ENCODE measurements at regions not wholly inside any gene's neighbourhood (a gene's known extent, or its start where the extent isn't known, plus 50 kb on each side); places are given as distances from the start of the nearest gene placed in this dataset.

DNA sequence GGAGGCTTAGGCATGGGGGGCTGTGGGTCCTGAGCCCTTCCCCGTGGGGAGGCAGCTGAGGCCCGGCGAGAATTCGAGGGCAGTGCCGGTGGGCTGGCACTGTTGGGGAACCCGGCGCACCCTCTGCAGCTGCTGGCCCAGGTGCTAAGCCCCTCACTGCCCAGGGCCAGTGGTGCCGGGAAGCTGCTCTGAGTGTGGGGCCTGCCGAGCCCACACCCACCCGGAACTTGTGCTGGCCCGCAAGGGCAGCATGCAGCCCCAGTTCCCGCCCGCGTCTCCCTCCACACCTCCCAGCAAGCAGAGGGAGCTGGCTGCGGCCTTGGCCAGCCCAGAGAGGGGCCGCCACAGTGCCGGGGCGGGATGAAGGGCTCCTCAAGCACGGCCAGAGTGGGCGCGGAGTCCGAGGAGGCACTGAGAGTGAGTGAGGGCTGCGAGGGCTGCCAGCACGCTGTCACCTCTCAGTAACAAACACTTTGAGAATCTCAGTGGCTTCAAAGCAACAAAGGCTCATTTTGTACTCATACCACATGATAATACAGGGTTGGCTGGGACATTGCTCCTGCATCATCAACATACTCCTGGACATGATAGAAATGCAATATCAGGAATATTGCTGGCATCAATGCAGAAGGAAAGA lies 265.7 kb upstream of the ANKRD55 start:
- no peaks in the 10 kb centered on the region for H3K27me3 Mint-ChIP-seq
- ChIA-PET POLR2A (no interaction called here), CTCF (interaction anchor here (1.0 to 1.4 kb wide), 4 partner anchors 23 to 339 kb away, joined by 3 read pairs; no protein-coding TSS in a partner anchor)
- DNase-seq, result no peak
- no peaks in the 10 kb centered on the region for H3K9me3 Mint-ChIP-seq
- no peaks in the 10 kb centered on the region for H3K36me3 Mint-ChIP-seq (ENCODE audit: low read depth)
- no peak for ATAC-seq
- TF ChIP-seq, protein P1, sequence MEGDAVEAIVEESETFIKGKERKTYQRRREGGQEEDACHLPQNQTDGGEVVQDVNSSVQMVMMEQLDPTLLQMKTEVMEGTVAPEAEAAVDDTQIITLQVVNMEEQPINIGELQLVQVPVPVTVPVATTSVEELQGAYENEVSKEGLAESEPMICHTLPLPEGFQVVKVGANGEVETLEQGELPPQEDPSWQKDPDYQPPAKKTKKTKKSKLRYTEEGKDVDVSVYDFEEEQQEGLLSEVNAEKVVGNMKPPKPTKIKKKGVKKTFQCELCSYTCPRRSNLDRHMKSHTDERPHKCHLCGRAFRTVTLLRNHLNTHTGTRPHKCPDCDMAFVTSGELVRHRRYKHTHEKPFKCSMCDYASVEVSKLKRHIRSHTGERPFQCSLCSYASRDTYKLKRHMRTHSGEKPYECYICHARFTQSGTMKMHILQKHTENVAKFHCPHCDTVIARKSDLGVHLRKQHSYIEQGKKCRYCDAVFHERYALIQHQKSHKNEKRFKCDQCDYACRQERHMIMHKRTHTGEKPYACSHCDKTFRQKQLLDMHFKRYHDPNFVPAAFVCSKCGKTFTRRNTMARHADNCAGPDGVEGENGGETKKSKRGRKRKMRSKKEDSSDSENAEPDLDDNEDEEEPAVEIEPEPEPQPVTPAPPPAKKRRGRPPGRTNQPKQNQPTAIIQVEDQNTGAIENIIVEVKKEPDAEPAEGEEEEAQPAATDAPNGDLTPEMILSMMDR (IDR thresholded peaks at IDR 0.05), result no peak
- intact Hi-C loops (cut with micrococcal nuclease), result no loop called here
- peaks cover 11% of the 10 kb centered on the region for H3K4me1 Mint-ChIP-seq (ENCODE audit: low read depth)
- H3K4me3 Mint-ChIP-seq, result no peak overlapping the region
- no peak overlapping the region for H3K27ac Mint-ChIP-seq

DNA sequence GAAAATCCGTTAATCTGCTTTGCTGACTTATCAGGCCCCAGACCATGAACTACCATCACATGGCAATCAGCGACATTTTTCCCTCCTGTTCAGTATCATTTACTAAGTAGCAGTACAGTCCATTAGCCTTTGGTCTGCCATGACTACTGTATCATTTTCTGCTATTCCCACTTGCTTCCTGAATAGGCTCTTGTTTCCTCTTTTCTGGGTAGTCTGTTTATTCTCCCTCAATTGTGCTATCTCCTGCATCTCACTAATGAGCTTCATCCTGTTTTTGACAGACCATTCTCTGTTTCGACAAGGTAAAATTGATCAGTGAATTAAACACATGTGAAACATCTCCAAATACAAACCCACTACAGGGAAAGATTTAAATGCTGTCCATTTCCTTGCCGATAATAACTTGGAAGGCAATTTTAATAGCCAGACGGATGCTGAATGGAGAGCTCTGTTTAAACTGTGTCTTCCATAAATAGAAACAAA lies 263.5 kb upstream of the ANKRD55 start:
- DNase-seq, result no peak
- ChIA-PET CTCF (no interaction called here), POLR2A (no interaction called here)
- no peaks in the 10 kb centered on the region for H3K9me3 Mint-ChIP-seq
- no peaks in the 10 kb centered on the region for H3K27me3 Mint-ChIP-seq
- TF ChIP-seq, protein P1 (IDR thresholded peaks at IDR 0.05), result no peak
- no peak overlapping the region for H3K4me3 Mint-ChIP-seq
- intact Hi-C loops (cut with micrococcal nuclease), result no loop called here
- no peak for ATAC-seq
- H3K36me3 Mint-ChIP-seq (ENCODE audit: low read depth), result no peaks in the 10 kb centered on the region
- peaks cover 5% of the 10 kb centered on the region for H3K4me1 Mint-ChIP-seq (ENCODE audit: low read depth)
- no peak overlapping the region for H3K27ac Mint-ChIP-seq

DNA sequence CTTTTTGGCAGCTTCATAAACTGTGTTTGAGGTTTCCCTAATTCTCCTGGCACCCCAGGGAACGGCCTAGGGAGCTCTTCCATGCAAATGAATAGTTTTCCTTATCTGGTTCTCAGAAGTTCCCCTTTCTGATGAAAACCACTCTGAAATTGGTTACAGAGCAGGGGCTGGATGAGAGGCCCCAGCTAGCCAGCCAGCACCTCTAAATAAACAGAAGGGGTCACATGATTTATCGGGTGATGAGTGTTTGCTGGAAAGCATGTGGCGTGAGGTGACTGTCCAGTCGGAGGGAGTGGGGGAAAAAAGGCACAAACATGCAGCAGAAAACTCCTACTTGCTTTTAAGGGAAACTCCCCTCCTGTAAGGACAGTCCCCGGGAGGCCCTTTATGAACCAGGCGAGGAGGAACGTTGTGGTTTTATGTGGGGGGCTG lies 261.2 kb upstream of the ANKRD55 start:
- ChIA-PET CTCF (interaction anchor here (1.1 kb wide), 1 partner anchor 224 kb away, joined by 4 read pairs; no protein-coding TSS in a partner anchor), POLR2A (no interaction called here)
- ATAC-seq, result no peak
- Mint-ChIP-seq H3K27me3 (no peaks in the 10 kb centered on the region), H3K4me3 (no peak overlapping the region), H3K36me3 (ENCODE audit: low read depth) (no peaks in the 10 kb centered on the region), H3K4me1 (ENCODE audit: low read depth) (peaks cover 16% of the 10 kb centered on the region), H3K27ac (no peak overlapping the region), H3K9me3 (no peaks in the 10 kb centered on the region)
- intact Hi-C loops (cut with micrococcal nuclease), result no loop called here
- no peak for DNase-seq
- TF ChIP-seq, protein P1 (IDR thresholded peaks at IDR 0.05), result no peak

DNA sequence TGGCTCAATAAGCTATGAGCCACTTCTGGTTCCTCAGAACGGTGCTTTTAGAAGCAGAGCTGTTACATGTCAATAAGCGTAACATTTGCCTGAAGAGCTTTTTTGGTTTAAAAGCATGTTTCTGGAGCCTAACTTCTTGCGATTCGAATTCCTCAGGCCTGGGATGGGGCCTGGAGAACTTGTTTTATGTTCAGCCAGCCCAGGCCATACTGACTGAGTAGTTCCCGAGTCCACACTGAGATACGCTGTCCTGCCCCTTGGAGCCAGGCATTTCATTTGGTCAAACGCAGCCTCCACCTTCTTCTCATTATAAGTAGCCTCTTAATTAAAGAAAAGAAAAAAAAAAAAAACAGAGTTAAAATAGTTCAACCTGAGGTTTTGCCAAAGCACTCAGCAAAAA lies 260.6 kb upstream of the ANKRD55 start:
- no peak for ATAC-seq
- POLR2A ChIA-PET, result no interaction called here
- Mint-ChIP-seq H3K27me3 (no peaks in the 10 kb centered on the region), H3K4me3 (no peak overlapping the region), H3K36me3 (ENCODE audit: low read depth) (no peaks in the 10 kb centered on the region), H3K4me1 (ENCODE audit: low read depth) (peaks cover 16% of the 10 kb centered on the region), H3K27ac (no peak overlapping the region), H3K9me3 (no peaks in the 10 kb centered on the region)
- CTCF ChIA-PET, result no interaction called here
- intact Hi-C loops (cut with micrococcal nuclease), result no loop called here
- no peak for DNase-seq
- TF ChIP-seq, protein P1 (IDR thresholded peaks at IDR 0.05), result no peak

DNA sequence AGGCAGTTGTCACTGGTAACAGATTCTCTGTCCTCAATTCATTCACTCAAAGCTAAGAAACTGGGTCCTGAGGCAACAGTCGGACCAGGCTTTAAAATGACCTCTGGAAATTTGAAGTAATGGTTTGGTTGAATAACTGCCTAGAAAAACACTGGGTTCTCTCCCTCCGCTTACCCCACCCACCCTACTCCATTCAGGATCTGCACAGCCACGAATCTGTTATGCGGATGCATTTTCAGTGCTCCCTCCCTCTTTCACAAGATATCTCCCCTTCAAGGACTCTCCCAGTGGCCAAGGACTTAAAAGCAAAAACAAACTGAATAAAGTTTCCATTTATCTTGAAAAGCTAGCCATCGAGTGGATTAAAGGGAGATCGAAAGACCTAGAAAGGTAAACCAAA lies 260.2 kb upstream of the ANKRD55 start:
- no peaks in the 10 kb centered on the region for H3K27me3 Mint-ChIP-seq
- POLR2A ChIA-PET, result no interaction called here
- DNase-seq, result no peak
- no peak overlapping the region for H3K4me3 Mint-ChIP-seq
- intact Hi-C loops (cut with micrococcal nuclease), result no loop called here
- H3K27ac Mint-ChIP-seq, result no peak overlapping the region
- H3K36me3 Mint-ChIP-seq (ENCODE audit: low read depth), result no peaks in the 10 kb centered on the region
- CTCF ChIA-PET, result no interaction called here
- no peaks in the 10 kb centered on the region for H3K9me3 Mint-ChIP-seq
- TF ChIP-seq, protein P1 (IDR thresholded peaks at IDR 0.05), result no peak
- peaks cover 16% of the 10 kb centered on the region for H3K4me1 Mint-ChIP-seq (ENCODE audit: low read depth)
- no peak for ATAC-seq

Measured in activated CD8-positive, alpha-beta T cell treated with anti-CD3 and anti-CD28 coated beads for 36 hours (primary cell).